GM18517 (cell line): ENCODE measurements at regions not wholly inside any gene's neighbourhood (a gene's known extent, or its start where the extent isn't known, plus 50 kb on each side); places are given as distances from the start of the nearest gene placed in this dataset.

Experiments used
- ATAC-seq: cut with Tn5 transposase; IDR thresholded peaks from one replicate; pipeline ENCODE4 v1.9.1; 2021; ENCODE audit warnings: mild to moderate bottlenecking, moderate library complexity; ENCODE audit not compliant: unreplicated experiment

DNA sequence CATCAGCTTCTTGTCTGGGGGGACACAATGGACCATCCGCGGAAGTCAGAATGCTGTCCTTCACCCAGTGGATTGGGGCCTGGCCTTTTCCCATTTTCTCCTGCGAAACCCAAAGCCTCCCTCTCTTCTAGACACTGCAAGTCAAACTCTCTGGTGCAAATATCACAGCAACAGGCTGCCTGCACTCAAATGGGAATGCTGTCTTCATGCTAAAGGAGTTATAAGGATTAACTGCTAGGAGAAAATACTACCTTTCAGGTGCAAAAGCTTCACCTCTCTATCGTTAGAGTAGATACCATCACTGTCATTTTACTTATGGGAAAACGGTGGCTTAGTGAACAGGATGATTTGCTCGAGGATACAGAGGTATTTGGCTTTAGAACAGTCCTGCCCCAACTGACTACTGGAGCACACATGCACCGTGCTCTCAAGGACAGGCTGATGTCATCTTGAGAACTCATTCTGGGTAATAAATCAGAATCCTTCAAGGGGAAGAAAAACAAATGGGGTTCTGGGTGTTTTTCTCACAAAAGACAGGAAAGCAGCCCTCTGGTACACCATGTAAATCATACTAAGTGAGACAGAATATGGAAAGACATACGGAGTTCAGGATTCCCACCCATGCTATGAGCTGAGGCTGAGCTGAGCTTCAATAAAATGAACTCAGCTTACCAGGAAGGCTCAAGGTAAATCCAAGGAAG is 100.9 kb downstream of the SAMD9 start:
- no peak for ATAC-seq

DNA sequence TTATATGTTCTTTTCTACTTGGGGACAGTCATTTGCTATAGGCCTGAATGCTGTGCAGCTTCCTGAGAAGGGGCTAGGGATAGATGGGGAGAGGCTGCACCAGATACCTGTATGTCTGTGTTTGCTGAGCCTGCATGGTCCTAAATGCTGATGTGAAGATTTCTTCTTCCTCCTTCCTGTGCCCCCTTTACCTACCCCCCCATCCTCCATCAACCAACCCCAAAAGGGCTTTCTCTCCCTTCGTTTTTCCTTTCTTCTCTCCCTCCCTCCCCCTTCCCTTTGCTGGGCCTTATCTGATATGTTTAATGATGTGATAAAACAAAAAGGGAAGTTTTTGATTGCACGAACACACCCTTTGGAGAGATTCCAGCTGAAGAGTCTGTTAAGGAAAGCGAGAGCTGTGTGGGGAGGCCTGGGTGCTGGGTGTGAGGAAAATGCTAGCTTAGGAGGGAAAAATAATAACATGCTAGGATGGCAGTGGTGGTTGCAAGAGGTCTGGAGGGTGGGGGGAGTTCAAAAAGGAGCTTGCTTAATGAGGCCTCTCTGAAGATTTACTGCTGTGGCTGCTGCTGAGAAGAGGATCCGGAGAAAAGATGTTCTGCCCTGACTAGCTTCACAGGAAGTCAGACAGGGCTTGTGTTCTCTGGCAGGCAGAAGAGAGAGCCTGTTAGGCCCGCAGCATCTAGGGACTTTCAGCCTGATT is 101.8 kb downstream of the SAMD9 start:
- no peak for ATAC-seq

- no peak for ATAC-seq
Measured at GRCh38 chr7:93015101-93015778, 102.5 kb downstream of the SAMD9 start.

DNA sequence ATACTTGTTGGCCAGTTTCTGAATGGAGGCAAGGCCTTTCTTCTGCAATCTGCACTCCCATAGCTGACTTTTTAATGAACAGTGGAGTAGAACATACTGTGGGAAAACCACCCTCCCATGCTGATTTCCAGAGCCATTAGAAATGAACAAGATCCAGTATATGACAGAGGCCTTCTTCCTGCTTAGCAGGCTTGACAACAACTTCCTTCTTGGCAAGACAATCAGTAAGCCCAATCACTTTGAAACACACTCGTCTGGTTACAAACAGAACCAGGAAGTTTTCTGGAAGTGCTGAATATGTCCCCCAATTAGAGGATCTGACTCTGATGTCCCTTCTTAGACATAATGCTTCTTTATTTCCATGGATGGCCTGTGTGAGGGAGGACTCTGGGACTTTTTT is 103.4 kb downstream of the SAMD9 start:
- ATAC-seq = no peak

- no peak for ATAC-seq
Measured at GRCh38 chr7:93013446-93014061, 104.2 kb downstream of the SAMD9 start.

GRCh38 chr7:93011351-93012294 is 106.2 kb downstream of the SAMD9 start:
- ATAC-seq = no peak

DNA sequence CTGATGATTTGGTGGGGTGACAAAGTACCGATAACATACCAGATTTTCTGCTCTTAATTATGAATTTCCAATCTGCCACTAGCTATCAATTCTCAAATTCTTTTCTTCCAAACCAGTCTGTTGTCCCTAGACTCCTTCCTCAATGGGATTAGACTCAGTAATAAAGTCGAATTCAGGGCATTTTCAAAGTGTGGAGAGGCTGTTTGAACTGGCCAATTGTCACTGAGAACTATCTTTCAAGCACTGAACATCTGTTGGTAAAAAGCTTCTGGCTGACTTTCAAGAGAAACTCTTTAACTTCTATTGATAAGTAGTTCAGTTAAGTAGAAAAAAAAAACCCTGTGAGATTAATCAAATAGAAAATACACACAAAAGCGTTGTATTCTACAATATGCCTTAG is 108.9 kb downstream of the SAMD9 start:
- ATAC-seq = no peak

DNA sequence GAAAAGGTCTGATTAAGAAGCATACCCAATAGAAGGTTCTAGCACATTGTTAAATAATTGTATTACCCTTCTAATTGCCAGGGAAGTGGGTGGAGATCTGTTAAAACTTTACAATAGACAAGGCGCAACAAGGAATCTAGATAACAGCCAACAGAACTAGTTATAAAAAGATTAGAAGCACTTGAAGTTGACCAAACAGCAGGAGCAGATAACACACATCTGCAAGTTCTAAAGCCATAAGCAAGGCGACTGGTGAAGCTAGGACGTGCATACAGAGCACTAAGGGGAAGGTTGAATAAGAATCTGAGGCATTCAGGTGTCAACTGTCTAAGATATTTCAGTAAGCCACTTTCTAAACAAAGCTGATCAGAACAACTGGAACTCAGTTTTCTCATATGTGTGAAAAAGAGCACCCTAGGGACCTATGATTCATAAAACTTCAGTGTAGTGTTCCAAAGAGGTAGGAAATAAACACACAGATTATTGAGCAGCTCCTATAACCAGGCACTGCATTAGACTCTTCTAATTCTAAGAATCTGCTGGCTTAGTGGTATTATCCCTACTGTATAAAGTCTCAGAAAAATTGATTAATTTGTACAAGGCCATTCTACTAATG is 111.2 kb downstream of the SAMD9 start:
- ATAC-seq = no peak

DNA sequence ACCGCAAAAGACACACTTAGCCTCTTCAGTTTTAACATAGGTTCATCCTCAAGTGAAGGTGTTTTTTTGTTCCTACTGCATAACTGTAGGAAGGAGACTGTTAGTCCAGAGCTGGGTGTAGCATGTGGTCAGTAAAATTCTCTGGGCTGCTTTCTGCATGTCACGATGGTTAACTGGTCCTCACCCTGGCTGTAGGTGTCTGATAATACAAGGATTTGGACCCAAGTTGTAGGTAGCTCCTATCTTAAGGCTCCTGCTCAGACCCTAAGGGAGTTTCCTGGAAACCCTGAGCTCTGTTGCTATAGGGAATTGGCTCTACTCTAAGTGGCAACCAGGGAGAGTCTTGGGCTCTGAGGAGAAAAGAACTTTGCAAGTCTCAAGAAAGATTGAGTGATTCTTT is 112.9 kb downstream of the SAMD9 start:
- ATAC-seq = no peak

GRCh38 chr7:92997719-92998118 is 120.1 kb downstream of the SAMD9 start:
- no peak for ATAC-seq

GRCh38 chr7:92997152-92997551 is 120.6 kb downstream of the SAMD9 start:
- ATAC-seq = no peak

GRCh38 chr7:92994901-92995300 is 122.9 kb downstream of the SAMD9 start:
- ATAC-seq = no peak

DNA sequence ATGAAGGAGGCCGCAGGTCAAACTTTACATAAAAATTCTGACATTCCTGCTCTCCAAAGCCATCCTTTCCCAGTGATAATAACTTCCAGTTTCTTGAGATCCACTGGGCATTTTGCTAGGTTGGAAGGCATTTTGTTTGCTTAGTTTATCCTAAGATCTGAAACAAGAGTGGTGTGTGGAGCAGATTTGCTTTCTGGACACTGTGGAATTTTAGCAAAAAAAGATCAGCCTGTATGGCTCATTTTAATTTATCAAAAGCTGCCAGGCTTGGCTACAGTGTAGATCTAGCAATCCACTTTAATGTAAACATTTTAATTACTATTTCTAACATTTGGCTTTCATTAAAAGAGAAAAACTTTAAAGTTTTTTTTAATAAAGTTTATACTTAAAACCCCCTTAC is 124.8 kb downstream of the SAMD9 start:
- ATAC-seq = no peak

DNA sequence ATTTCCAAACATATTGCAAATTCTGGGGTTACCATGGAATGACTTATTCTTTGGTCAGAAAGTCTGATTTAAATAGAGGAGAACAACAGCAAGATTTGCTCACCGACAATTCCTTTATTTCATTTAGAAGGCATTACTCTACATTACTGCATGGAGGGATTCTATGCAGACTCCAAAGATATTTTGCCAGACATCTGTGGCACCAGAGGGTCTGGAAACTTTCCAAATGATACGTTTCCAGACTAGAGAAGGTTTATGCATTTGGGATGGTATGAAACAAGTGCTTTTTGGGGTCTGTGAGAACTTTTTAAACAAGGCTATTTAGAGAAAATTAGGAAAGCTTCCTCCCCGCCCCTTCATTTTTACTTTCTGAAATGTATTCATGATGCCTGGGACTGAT is 125.3 kb downstream of the SAMD9 start:
- ATAC-seq = no peak

- ATAC-seq = no peak
Measured at GRCh38 chr7:92991190-92991589, 126.6 kb downstream of the SAMD9 start.

GRCh38 chr7:92988941-92989545 is 128.7 kb downstream of the SAMD9 start:
- ATAC-seq = no peak

- no peak for ATAC-seq
Measured at GRCh38 chr7:92988051-92988450, 129.7 kb downstream of the SAMD9 start.

GRCh38 chr7:92987538-92987937 is 130.2 kb downstream of the SAMD9 start:
- no peak for ATAC-seq

DNA sequence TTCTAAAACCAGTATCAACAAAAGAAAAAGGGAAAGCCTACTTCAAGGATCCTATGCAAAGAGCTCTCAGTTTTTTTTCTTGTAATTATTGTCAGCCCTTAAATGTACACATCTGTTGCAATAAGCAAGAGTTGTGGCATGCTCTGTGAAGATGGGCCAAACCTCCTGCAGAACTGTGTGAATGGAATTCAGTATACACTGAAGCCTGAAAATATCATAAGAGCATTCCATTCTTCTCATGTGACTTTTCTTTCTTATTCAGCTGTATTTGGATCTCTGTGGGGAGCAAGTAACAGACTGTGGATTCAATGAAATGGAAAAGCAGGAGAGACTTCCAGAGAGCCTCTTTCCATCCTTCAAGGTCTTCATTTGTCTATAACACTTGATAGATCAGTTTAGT is 130.7 kb downstream of the SAMD9 start:
- ATAC-seq = no peak

- ATAC-seq = no peak
Measured at GRCh38 chr7:92982928-92983327, 134.9 kb downstream of the SAMD9 start.
